HEK293T (cell line): ENCODE measurements at regions not wholly inside any gene's neighbourhood (a gene's known extent, or its start where the extent isn't known, plus 50 kb on each side); places are given as distances from the start of the nearest gene placed in this dataset.

ENCODE experiments used
- FOXA1 ChIP-seq: fragments of 450-650 bp; IDR thresholded peaks from 2 replicates; pipeline ENCODE4 v1.6.1; 2016; ENCODE audit warnings: mild to moderate bottlenecking
- FOXK2 ChIP-seq: fragments of 450-650 bp; IDR thresholded peaks from 2 replicates; pipeline ENCODE4 v1.6.1; 2016; ENCODE audit warnings: mild to moderate bottlenecking
- FOXM1 ChIP-seq: fragments of 450-650 bp; IDR thresholded peaks from 2 replicates; pipeline ENCODE4 v1.6.1; 2017; ENCODE audit warnings: mild to moderate bottlenecking, borderline replicate concordance
- PKNOX1 ChIP-seq: fragments of 450-650 bp; IDR thresholded peaks from 2 replicates; pipeline ENCODE4 v1.6.1; 2016
- ZNF384 ChIP-seq: fragments of 450-650 bp; IDR thresholded peaks from 2 replicates; pipeline ENCODE4 v1.6.1; 2016

GRCh38 chr21:38910390-38911067 lies 104.8 kb downstream of the ETS2 start:
- no peak for TF ChIP-seq FOXA1
- TF ChIP-seq FOXM1: no peak
- no peak for TF ChIP-seq ZNF384
- TF ChIP-seq PKNOX1: no peak
- no peak for TF ChIP-seq FOXK2
